ENCODE measurements at regions not wholly inside any gene's neighbourhood (a gene's known extent, or its start where the extent isn't known, plus 50 kb on each side); places are given as distances from the start of the nearest gene placed in this dataset.
"Not testable (repeated sequence)": the region's sequence is repeated elsewhere in the genome, so short reads cannot be mapped to it uniquely, and the experiment has no call there.

- Histone ChIP-seq H3K9me3 (replicated peaks; ENCODE audit: control insufficient read depth, insufficient read depth, low read length) (no peaks in the 10 kb centered on the region), H3K4me1 (ENCODE audit: control insufficient read depth, insufficient read depth, low read length) (no peaks in the 10 kb centered on the region), H3K4me3 (no peak overlapping the region), H3K9ac (ENCODE audit: control insufficient read depth, insufficient read depth, low read length) (no peak overlapping the region), H3K4me2 (ENCODE audit: control insufficient read depth, insufficient read depth) (no peak overlapping the region), H3K27ac (ENCODE audit: control insufficient read depth, insufficient read depth) (no peak overlapping the region), H3K79me2 (ENCODE audit: control insufficient read depth, insufficient read depth, low read length) (no peaks in the 10 kb centered on the region), H4K20me1 (ENCODE audit: control insufficient read depth, insufficient read depth) (no peaks in the 10 kb centered on the region), H3K27me3 (replicated peaks in 1 of 2; ENCODE audit: control insufficient read depth in 2 of 2, insufficient read depth in 2 of 2, low read length in 1 of 2) (no peaks in the 10 kb centered on the region), H2AFZ (ENCODE audit: control insufficient read depth, low read depth, low read length) (no peak overlapping the region), H3K36me3 (ENCODE audit: control insufficient read depth in 2 of 2, insufficient read depth in 2 of 2, low read length in 1 of 2) (no peaks in the 10 kb centered on the region)
- SMC1A ChIA-PET (ENCODE audit: uncharacterized antibody, unreplicated experiment), result no interaction called here
- WGBS (ENCODE audit: insufficient coverage, insufficient replicate concordance, low lambda C conversion rate, missing lambda C conversion rate), result 45% methylated on average over 2 of the region's 2 CpGs
- intact Hi-C loops (cut with micrococcal nuclease; ENCODE audit: unreplicated experiment) (no loop called here), in situ Hi-C loops (cut with MboI) (no loop called here)
- FAIRE-seq (no peak), ATAC-seq (no peak), DNase-seq (ENCODE audit: low read depth, low spot score) (no peak)
- BruUV-seq (replicated peaks), result no TSS peak
- TF ChIP-seq ASH2L (IDR thresholded peaks at IDR 0.05; ENCODE audit: borderline replicate concordance, low read depth), result no peak
- POLR2A ChIA-PET, result no interaction called here
- CTCF ChIA-PET, result interaction anchor here (0.6 kb wide), 1 partner anchor 64 kb away, joined by 3 read pairs; no protein-coding TSS in a partner anchor
- RAD21 ChIA-PET (ENCODE audit: unreplicated experiment), result no interaction called here
Observed at GRCh38 chr6:121635355-121635754, 199.9 kb downstream of the GJA1 start.

DNA sequence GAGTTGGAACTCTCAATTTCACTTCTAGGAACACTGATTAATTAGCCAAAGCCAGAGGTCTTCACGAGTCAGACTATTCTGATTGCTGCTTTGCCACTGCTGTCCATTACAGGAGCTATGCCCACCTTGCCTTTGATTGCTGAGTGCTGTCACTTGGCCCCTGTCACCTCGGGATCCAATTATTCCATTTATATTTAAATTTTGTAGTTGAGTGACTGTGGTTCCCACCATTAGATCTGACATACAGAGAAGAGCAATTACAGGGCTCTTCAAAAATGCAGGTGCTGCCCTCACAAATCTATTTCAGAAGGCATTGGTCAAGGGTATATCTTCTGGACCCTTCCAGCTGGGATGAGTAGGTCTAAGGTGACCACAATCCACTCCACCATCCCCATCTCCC lies 200.8 kb downstream of the GJA1 start:
- H3K4me1 ChIP-seq (ENCODE audit: control insufficient read depth, insufficient read depth, low read length); RAD21 ChIA-PET (ENCODE audit: unreplicated experiment); in situ Hi-C loops (cut with MboI); ATAC-seq; SMC1A ChIA-PET (ENCODE audit: uncharacterized antibody, unreplicated experiment); H3K4me3 ChIP-seq; H3K27me3 ChIP-seq (replicated peaks in 1 of 2; ENCODE audit: control insufficient read depth in 2 of 2, insufficient read depth in 2 of 2, low read length in 1 of 2); FAIRE-seq; H3K4me2 ChIP-seq (ENCODE audit: control insufficient read depth, insufficient read depth); H3K9ac ChIP-seq (ENCODE audit: control insufficient read depth, insufficient read depth, low read length); intact Hi-C loops (cut with micrococcal nuclease; ENCODE audit: unreplicated experiment); H4K20me1 ChIP-seq (ENCODE audit: control insufficient read depth, insufficient read depth); CTCF ChIA-PET; H3K27ac ChIP-seq (ENCODE audit: control insufficient read depth, insufficient read depth); H3K36me3 ChIP-seq (ENCODE audit: control insufficient read depth in 2 of 2, insufficient read depth in 2 of 2, low read length in 1 of 2); DNase-seq (ENCODE audit: low read depth, low spot score); H2AFZ ChIP-seq (ENCODE audit: control insufficient read depth, low read depth, low read length); POLR2A ChIA-PET; H3K79me2 ChIP-seq (ENCODE audit: control insufficient read depth, insufficient read depth, low read length); BruUV-seq (replicated peaks); H3K9me3 ChIP-seq (replicated peaks; ENCODE audit: control insufficient read depth, insufficient read depth, low read length): not testable (repeated sequence)
- 28% methylated on average over 2 of the region's 2 CpGs for WGBS (ENCODE audit: insufficient coverage, insufficient replicate concordance, low lambda C conversion rate, missing lambda C conversion rate)

GRCh38 chr6:121639021-121639420 lies 203.6 kb downstream of the GJA1 start:
- POLR2A ChIA-PET, result no interaction called here
- CTCF ChIA-PET, result no interaction called here
- no peak for TF ChIP-seq GATAD2B (conservative IDR thresholded peaks at IDR 0.05; ENCODE audit: low read depth)
- no peak for TF ChIP-seq NFYB (IDR thresholded peaks at IDR 0.05; ENCODE audit: insufficient read depth, low read depth, low read length)
- TF ChIP-seq ZNF24 (IDR thresholded peaks at IDR 0.05), result no peak
- TF ChIP-seq DPF2 (IDR thresholded peaks at IDR 0.05), result no peak
- no peak for TF ChIP-seq MYC (IDR thresholded peaks at IDR 0.05; ENCODE audit: insufficient read depth, insufficient read length, insufficient replicate concordance, low read length, severe bottlenecking)
- H3K4me1 ChIP-seq (ENCODE audit: control insufficient read depth, insufficient read depth, low read length), result no peaks in the 10 kb centered on the region
- in situ Hi-C loops (cut with MboI), result no loop called here
- BruUV-seq (replicated peaks), result no TSS peak
- H3K4me3 ChIP-seq, result no peak overlapping the region
- FAIRE-seq (no peak), DNase-seq (ENCODE audit: low read depth, low spot score) (no peak), ATAC-seq (no peak)
- SMC1A ChIA-PET (ENCODE audit: uncharacterized antibody, unreplicated experiment), result no interaction called here
- H3K4me2 ChIP-seq (ENCODE audit: control insufficient read depth, insufficient read depth), result no peak overlapping the region
- H4K20me1 ChIP-seq (ENCODE audit: control insufficient read depth, insufficient read depth), result no peaks in the 10 kb centered on the region
- H3K79me2 ChIP-seq (ENCODE audit: control insufficient read depth, insufficient read depth, low read length), result no peaks in the 10 kb centered on the region
- H3K36me3 ChIP-seq (ENCODE audit: control insufficient read depth in 2 of 2, insufficient read depth in 2 of 2, low read length in 1 of 2), result no peaks in the 10 kb centered on the region
- intact Hi-C loops (cut with micrococcal nuclease; ENCODE audit: unreplicated experiment), result no loop called here
- H2AFZ ChIP-seq (ENCODE audit: control insufficient read depth, low read depth, low read length), result no peak overlapping the region
- no peak overlapping the region for H3K27ac ChIP-seq (ENCODE audit: control insufficient read depth, insufficient read depth)
- no peaks in the 10 kb centered on the region for H3K27me3 ChIP-seq (replicated peaks in 1 of 2; ENCODE audit: control insufficient read depth in 2 of 2, insufficient read depth in 2 of 2, low read length in 1 of 2)
- WGBS (ENCODE audit: insufficient coverage, insufficient replicate concordance, low lambda C conversion rate, missing lambda C conversion rate), result 0% methylated on average over 2 of the region's 2 CpGs
- no peaks in the 10 kb centered on the region for H3K9me3 ChIP-seq (replicated peaks; ENCODE audit: control insufficient read depth, insufficient read depth, low read length)
- RAD21 ChIA-PET (ENCODE audit: unreplicated experiment), result no interaction called here
- H3K9ac ChIP-seq (ENCODE audit: control insufficient read depth, insufficient read depth, low read length), result no peak overlapping the region

Data from GM12878 (cell line).